Gastrocnemius medialis (tissue), 4 donors: ENCODE measurements at regions not wholly inside any gene's neighbourhood (a gene's known extent, or its start where the extent isn't known, plus 50 kb on each side); places are given as distances from the start of the nearest gene placed in this dataset.

Experiments
- ATAC-seq, 2 donors: fragments of 150-250 bp; one replicate each; pipeline ENCODE4 v1.9.1; 2016
- DNase-seq, 2 donors: peaks; one replicate each; pipeline ENCODE4 v3.0.0-alpha.2; 2019
- H3K27ac ChIP-seq, 4 donors: fragments of 200-600 bp; sonication (generic); 1 replicate in 1 of 4; 2 replicates in 3 of 4; pipeline ENCODE4 v1.5.1; 2016 to 2018; ENCODE audit warnings: mild to moderate bottlenecking in 2 of 4, moderate library complexity in 1 of 4
- H3K27me3 ChIP-seq, 3 donors: fragments of 200-600 bp; sonication (generic) in 2 of 3; 1 replicate in 1 of 3; 2 replicates in 2 of 3; pipeline versions ENCODE4 v1.5.1 to v1.6.0; 2016 to 2019; ENCODE audit warnings: mild to moderate bottlenecking in 1 of 3, moderate library complexity in 1 of 3
- H3K36me3 ChIP-seq, 2 donors: fragments of 200-600 bp; sonication (generic) in 1 of 2; one replicate each; pipeline ENCODE4 v1.5.1; 2017 to 2018
- H3K4me1 ChIP-seq, 2 donors: fragments of 200-600 bp; sonication (generic) in 1 of 2; one replicate each; pipeline ENCODE4 v1.5.1; 2016 to 2017; ENCODE audit warnings: mild to moderate bottlenecking in 2 of 2
- H3K4me3 ChIP-seq, 4 donors: fragments of 200-600 bp; sonication (generic) in 3 of 4; 1 replicate in 1 of 4; 2 replicates in 3 of 4; pipeline ENCODE4 v1.5.1; 2016 to 2019; ENCODE audit warnings: mild to moderate bottlenecking in 2 of 4
- H3K9me3 ChIP-seq, 3 donors: fragments of 200-600 bp; sonication (generic) in 2 of 3; 1 replicate in 1 of 3; 2 replicates in 2 of 3; pipeline ENCODE4 v1.5.1; 2016 to 2019
- CTCF ChIP-seq, 5 experiments: fragments of 450-650 bp in 3 of 5; fragments of 200-600 bp in 2 of 5; sonication (generic) in 2 of 5; IDR thresholded peaks in 4 of 5; conservative IDR thresholded peaks in 1 of 5; 1 replicate in 4 of 5; 2 replicates in 1 of 5; pipeline ENCODE4 v1.5.1; 2016 to 2019; ENCODE audit warnings: antibody characterized with exemption in 5 of 5, mild to moderate bottlenecking in 3 of 5, moderate library complexity in 3 of 5
- POLR2A ChIP-seq, 2 donors: fragments of 450-650 bp; IDR thresholded peaks; one replicate each; pipeline ENCODE4 v1.6.1; 2017; ENCODE audit warnings: antibody characterized with exemption in 2 of 2, mild to moderate bottlenecking in 2 of 2, moderate library complexity in 2 of 2
- in situ Hi-C, 4 donors: fragments of 200-750 bp; cut with MboI; loops; one replicate each; pipeline versions ENCODE4 v1.15.0 to v1.8.0; 2017; ENCODE audit warnings: low sequenced_read_pairs in 4 of 4
- intact Hi-C: fragments of 100-400 bp; cut with DNase I; formaldehyde crosslinking; loops from one replicate; pipeline ENCODE4 v1.15.1; 2023; ENCODE audit warnings: low total_unique reads

- in situ Hi-C loops (no loop called here), intact Hi-C loops (no loop called here)
- DNase-seq: no peak
These were observed 299.3 kb upstream of the SOX9 start for GRCh38 chr17:71821511-71821910.

GRCh38 chr17:71824671-71825070 lies 296.1 kb upstream of the SOX9 start:
- Histone ChIP-seq H3K4me1 (no peaks in the 10 kb centered on the region), H3K27ac (no peak overlapping the region), H3K36me3 (no peaks in the 10 kb centered on the region), H3K27me3 (peaks cover 0 to 2% (median 0%) of the 10 kb centered on the region in 3 donors), H3K9me3 (no peaks in the 10 kb centered on the region), H3K4me3 (no peak overlapping the region)
- TF ChIP-seq POLR2A (IDR thresholded peaks at IDR 0.05) (no peak), CTCF (IDR thresholded peaks at IDR 0.05 in 4 of 5, conservative IDR thresholded peaks at IDR 0.05 in 1 of 5) (no peak)
- no peak for DNase-seq
- in situ Hi-C loops: no loop called here
- no peak for ATAC-seq
- intact Hi-C loops: no loop called here

More at GRCh38 chr17:71821511-71821910, 299.3 kb upstream of the SOX9 start:
- Histone ChIP-seq H3K27me3 (no peaks in the 10 kb centered on the region), H3K36me3 (no peaks in the 10 kb centered on the region), H3K9me3 (no peaks in the 10 kb centered on the region), H3K4me1 (no peaks in the 10 kb centered on the region), H3K27ac (no peak overlapping the region), H3K4me3 (no peak overlapping the region)
- ATAC-seq: no peak
- TF ChIP-seq POLR2A (IDR thresholded peaks at IDR 0.05) (no peak), CTCF (IDR thresholded peaks at IDR 0.05 in 4 of 5, conservative IDR thresholded peaks at IDR 0.05 in 1 of 5) (no peak)

GRCh38 chr17:71825687-71826086 lies 295.1 kb upstream of the SOX9 start:
- Histone ChIP-seq H3K4me3 (no peak overlapping the region), H3K27me3 (peaks cover 0 to 7% (median 0%) of the 10 kb centered on the region in 3 donors), H3K4me1 (no peaks in the 10 kb centered on the region), H3K27ac (no peak overlapping the region), H3K36me3 (no peaks in the 10 kb centered on the region), H3K9me3 (no peaks in the 10 kb centered on the region)
- intact Hi-C loops (no loop called here), in situ Hi-C loops (no loop called here)
- ATAC-seq (no peak), DNase-seq (no peak)
- TF ChIP-seq CTCF (IDR thresholded peaks at IDR 0.05 in 4 of 5, conservative IDR thresholded peaks at IDR 0.05 in 1 of 5): no peak
- no peak for TF ChIP-seq POLR2A (IDR thresholded peaks at IDR 0.05)

- Histone ChIP-seq H3K36me3 (no peaks in the 10 kb centered on the region), H3K4me3 (no peak overlapping the region), H3K4me1 (no peaks in the 10 kb centered on the region), H3K27me3 (peaks cover 0 to 7% (median 0%) of the 10 kb centered on the region in 3 donors), H3K27ac (no peak overlapping the region), H3K9me3 (no peaks in the 10 kb centered on the region)
- no peak for ATAC-seq
- intact Hi-C loops: no loop called here
- TF ChIP-seq POLR2A (IDR thresholded peaks at IDR 0.05) (no peak), CTCF (IDR thresholded peaks at IDR 0.05 in 4 of 5, conservative IDR thresholded peaks at IDR 0.05 in 1 of 5) (no peak)
- DNase-seq: no peak
- in situ Hi-C loops: no loop called here
These were observed 292.6 kb upstream of the SOX9 start for GRCh38 chr17:71828182-71828596.

- Histone ChIP-seq H3K27ac (no peak overlapping the region), H3K9me3 (no peaks in the 10 kb centered on the region), H3K27me3 (peaks cover 0 to 7% (median 0%) of the 10 kb centered on the region in 3 donors), H3K36me3 (no peaks in the 10 kb centered on the region), H3K4me1 (no peaks in the 10 kb centered on the region), H3K4me3 (no peak overlapping the region)
- no peak for DNase-seq
- in situ Hi-C loops: no loop called here
- TF ChIP-seq CTCF (IDR thresholded peaks at IDR 0.05 in 4 of 5, conservative IDR thresholded peaks at IDR 0.05 in 1 of 5): no peak
- TF ChIP-seq POLR2A (IDR thresholded peaks at IDR 0.05): no peak
- no peak for ATAC-seq
- intact Hi-C loops: no loop called here
These were observed 290.0 kb upstream of the SOX9 start for GRCh38 chr17:71830866-71831265.
